Heart right ventricle (tissue), 16 donors: ENCODE measurements at regions not wholly inside any gene's neighbourhood (a gene's known extent, or its start where the extent isn't known, plus 50 kb on each side); places are given as distances from the start of the nearest gene placed in this dataset.
A peak's percentile ranks its signal among the peaks of the same experiment; 100 is the strongest.

Experiments
- ATAC-seq, 8 donors: fragments of 200-7000 bp; cut with Tn5 transposase; one replicate each; pipeline ENCODE4 v1.9.1; 2020; ENCODE audit warnings: mild to moderate bottlenecking in 8 of 8, moderate library complexity in 8 of 8, moderate number of reproducible peaks in 1 of 8
- DNase-seq, 2 donors: peaks; one replicate each; pipeline ENCODE4 v3.0.0-alpha.2; 2020
- H3K27ac ChIP-seq, 10 donors: fragments of 200-600 bp; sonication (generic) in 2 of 10; one replicate each; pipeline versions ENCODE4 v1.5.0 to v1.8.0; 2020 to 2022; ENCODE audit warnings: mild to moderate bottlenecking in 3 of 10
- H3K27me3 ChIP-seq, 7 donors: fragments of 200-600 bp; one replicate each; pipeline ENCODE4 v1.8.0; 2021 to 2022; ENCODE audit warnings: mild to moderate bottlenecking in 2 of 7
- H3K36me3 ChIP-seq, 9 donors: fragments of 200-600 bp; sonication (generic) in 1 of 9; one replicate each; pipeline versions ENCODE4 v1.5.0 to v1.8.0; 2020 to 2022; ENCODE audit warnings: mild to moderate bottlenecking in 2 of 9
- H3K4me1 ChIP-seq, 9 donors: fragments of 200-600 bp; sonication (generic) in 1 of 9; one replicate each; pipeline versions ENCODE4 v1.5.0 to v1.8.0; 2020 to 2022; ENCODE audit warnings: mild to moderate bottlenecking in 4 of 9
- H3K4me3 ChIP-seq, 10 donors: fragments of 200-600 bp; sonication (generic) in 2 of 10; one replicate each; pipeline versions ENCODE4 v1.5.0 to v1.8.0; 2020 to 2022; ENCODE audit warnings: mild to moderate bottlenecking in 7 of 10, moderate library complexity in 2 of 10
- H3K9me3 ChIP-seq, 11 donors: fragments of 200-600 bp in 10 of 11; sonication (generic) in 2 of 11; one replicate each; pipeline versions ENCODE4 v1.5.0 to v1.8.0; 2013 to 2022; ENCODE audit warnings: mild to moderate bottlenecking in 2 of 11, control low read depth in 1 of 11, moderate library complexity in 1 of 11
- CTCF ChIP-seq, 9 donors: fragments of 200-600 bp; sonication (generic) in 2 of 9; IDR thresholded peaks; one replicate each; pipeline versions ENCODE4 v1.5.0 to v1.8.0; 2021 to 2022; ENCODE audit warnings: antibody characterized with exemption in 9 of 9, mild to moderate bottlenecking in 5 of 9, moderate library complexity in 1 of 9
- WGBS, 2 donors: extraction: QIAGEN DNeasy Blood & Tissue Kit; methylation state at CpG; one replicate each; pipeline ENCODE4 v1.1.7; 2013; ENCODE audit warnings: inconsistent platforms in 1 of 2; 5-methylcytosine and 5-hydroxymethylcytosine counted together
- intact Hi-C, 10 donors: fragments of 100-400 bp; cut with DNase I; formaldehyde crosslinking; loops; one replicate each; pipeline versions ENCODE4 v1.11.1 to v1.14.2; 2022
- donor health status: Arrhythmogenic right ventricular cardiomyopathy.
- donor health status: ischemic (EF 13 %, LVEDD 7.1; RV severe dilation, severe dysfunction).
- donor health status: healthy with polysubstance abuse.
- donor health status: DM: no; HTN: yes; CAD: no.
- donor health status: DM: no; HTN: no; CAD: no.
- donor health status: ischemic (EF 25% LVEDD 6.9; RV normal size, moderate dysfunction).
- donor health status: ischemic (EF 25% LVEDD 5.7; RV mildly dilated, moderate dysfunction).
- donor health status: healthy.
- donor health status: DM: yes; HTN: yes; CAD: no.
- donor health status: Ischemic cardiomyopathy.
- donor health status: ischemic (EF 35%, LVEDD 5.7; RV mildly dilated, moderate dysfunction).
- donor health status: nonischemic (EF 11% LVEDD 7.7; RV severe dilation, severe dysfunction).
- donor health status: DM: yes; HTN: yes; CAD: no.
- donor health status: PGD.
- donor health status: ischemic (EF 29% LVEDD 5.4; RV normal size, mild dysfunction).
- donor health status: nonischemic (EF 23%, LVEDD 6.1; RV moderate dilation, normal function).

- H3K4me3 ChIP-seq, result no peak overlapping the region
- no peak overlapping the region for H3K27ac ChIP-seq
- no peaks in the 10 kb centered on the region for H3K9me3 ChIP-seq
- 57 to 62% methylated on average over 10 of the region's 10 CpGs for WGBS, 2 donors
- no peaks in the 10 kb centered on the region for H3K36me3 ChIP-seq
- intact Hi-C loops, result loop anchor here in 1 of 10 donors (5.0 kb wide), 1 partner anchor 86 kb away; no protein-coding TSS in a partner anchor
- no peak for DNase-seq
- no peak for TF ChIP-seq CTCF (IDR thresholded peaks at IDR 0.05)
- no peak for ATAC-seq
- peaks cover 0 to 28% (median 10%) of the 10 kb centered on the region in 9 donors for H3K4me1 ChIP-seq
- H3K27me3 ChIP-seq, result peaks cover 0 to 17% (median 0%) of the 10 kb centered on the region in 7 donors
These were observed 90.6 kb downstream of the GLI2 start for GRCh38 chr2:120826260-120826648.

- DNase-seq (peak; percentile 16 to 34), ATAC-seq (peak in 6 of 8 donors; percentile 9 to 64 (median 41))
- 66 to 73% methylated on average over 18 of the region's 18 CpGs for WGBS, 2 donors
- Histone ChIP-seq H3K4me3 (no peak overlapping the region), H3K36me3 (no peaks in the 10 kb centered on the region), H3K27me3 (peaks cover 0 to 11% (median 0%) of the 10 kb centered on the region in 7 donors), H3K9me3 (no peaks in the 10 kb centered on the region), H3K4me1 (peaks cover 0 to 28% (median 10%) of the 10 kb centered on the region in 9 donors), H3K27ac (no peak overlapping the region)
- intact Hi-C loops, result loop anchor here in 1 of 10 donors (5.0 kb wide), 1 partner anchor 85 kb away; no protein-coding TSS in a partner anchor
- no peak for TF ChIP-seq CTCF (IDR thresholded peaks at IDR 0.05)
These were observed 91.2 kb downstream of the GLI2 start for GRCh38 chr2:120826716-120827410.

GRCh38 chr2:120828066-120828465 is 92.4 kb downstream of the GLI2 start:
- peaks cover 0 to 28% (median 10%) of the 10 kb centered on the region in 9 donors for H3K4me1 ChIP-seq
- H3K27me3 ChIP-seq, result peaks cover 0 to 7% (median 0%) of the 10 kb centered on the region in 7 donors
- ATAC-seq, result no peak
- TF ChIP-seq CTCF (IDR thresholded peaks at IDR 0.05), result no peak
- H3K27ac ChIP-seq, result no peak overlapping the region
- intact Hi-C loops, result loop anchor here in 1 of 10 donors (5.0 kb wide), 1 partner anchor 84 kb away; no protein-coding TSS in a partner anchor
- H3K4me3 ChIP-seq, result no peak overlapping the region
- no peaks in the 10 kb centered on the region for H3K9me3 ChIP-seq
- 87 to 92% methylated on average over 10 of the region's 10 CpGs for WGBS, 2 donors
- H3K36me3 ChIP-seq, result no peaks in the 10 kb centered on the region
- DNase-seq, result no peak

- Histone ChIP-seq H3K36me3 (no peaks in the 10 kb centered on the region), H3K4me3 (no peak overlapping the region), H3K9me3 (no peaks in the 10 kb centered on the region), H3K27me3 (no peaks in the 10 kb centered on the region), H3K27ac (no peak overlapping the region), H3K4me1 (peaks cover 0 to 28% (median 10%) of the 10 kb centered on the region in 9 donors)
- WGBS, 2 donors, result 87 to 88% methylated on average over 14 of the region's 14 CpGs
- intact Hi-C loops, result loop anchor here in 1 of 10 donors (5.0 kb wide), 1 partner anchor 83 kb away; no protein-coding TSS in a partner anchor
- no peak for DNase-seq
- no peak for TF ChIP-seq CTCF (IDR thresholded peaks at IDR 0.05)
- no peak for ATAC-seq
These were observed 93.4 kb downstream of the GLI2 start for GRCh38 chr2:120828829-120829632.
